Panc1 (cell line): ENCODE measurements at regions not wholly inside any gene's neighbourhood (a gene's known extent, or its start where the extent isn't known, plus 50 kb on each side); places are given as distances from the start of the nearest gene placed in this dataset.

Experiments
- POLR2AphosphoS5 ChIP-seq: IDR thresholded peaks from 2 replicates; pipeline ENCODE4 v1.6.1; 2012; ENCODE audit warnings: mild to moderate bottlenecking, low read depth, low read length, moderate library complexity
- TCF7L2 ChIP-seq: IDR thresholded peaks from 2 replicates; pipeline ENCODE4 v1.6.1; 2011; ENCODE audit warnings: mild to moderate bottlenecking, low read depth, low read length, inconsistent platforms
- TF ChIP-seq, protein P1 (sequence below): fragments of 450-650 bp; IDR thresholded peaks from 2 replicates; pipeline ENCODE4 v1.5.1; 2017; ENCODE audit warnings: mild to moderate bottlenecking
- TF ChIP-seq, protein P2 (sequence below), 2 experiments: IDR thresholded peaks; 2 replicates each; pipeline ENCODE4 v1.6.1; 2011 to 2012; ENCODE audit warnings: low read depth in 2 of 2, control low read depth in 1 of 2, low read length in 1 of 2, mild to moderate bottlenecking in 1 of 2, moderate library complexity in 1 of 2; ENCODE audit not compliant: insufficient read depth in 1 of 2

DNA sequence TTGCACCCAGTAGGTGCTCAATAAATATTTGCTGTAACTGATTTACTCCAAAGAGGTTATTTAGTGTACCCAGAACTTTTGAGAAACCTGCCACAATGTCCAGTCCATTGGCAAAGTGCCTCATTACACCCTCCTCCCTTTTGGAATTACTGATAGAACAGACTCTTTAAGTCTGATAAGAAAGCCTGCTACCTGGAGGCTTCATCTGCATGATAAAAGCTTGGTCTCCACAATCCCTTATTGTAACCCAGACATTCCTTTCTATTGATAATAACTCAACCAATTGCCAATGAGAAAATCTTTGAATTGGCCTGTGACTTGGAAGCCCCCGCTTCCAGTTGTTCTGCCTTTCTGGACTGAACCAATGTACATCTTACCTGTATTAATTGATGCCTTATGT is 127.0 kb upstream of the FOXN2 start:
- TF ChIP-seq, protein P1, sequence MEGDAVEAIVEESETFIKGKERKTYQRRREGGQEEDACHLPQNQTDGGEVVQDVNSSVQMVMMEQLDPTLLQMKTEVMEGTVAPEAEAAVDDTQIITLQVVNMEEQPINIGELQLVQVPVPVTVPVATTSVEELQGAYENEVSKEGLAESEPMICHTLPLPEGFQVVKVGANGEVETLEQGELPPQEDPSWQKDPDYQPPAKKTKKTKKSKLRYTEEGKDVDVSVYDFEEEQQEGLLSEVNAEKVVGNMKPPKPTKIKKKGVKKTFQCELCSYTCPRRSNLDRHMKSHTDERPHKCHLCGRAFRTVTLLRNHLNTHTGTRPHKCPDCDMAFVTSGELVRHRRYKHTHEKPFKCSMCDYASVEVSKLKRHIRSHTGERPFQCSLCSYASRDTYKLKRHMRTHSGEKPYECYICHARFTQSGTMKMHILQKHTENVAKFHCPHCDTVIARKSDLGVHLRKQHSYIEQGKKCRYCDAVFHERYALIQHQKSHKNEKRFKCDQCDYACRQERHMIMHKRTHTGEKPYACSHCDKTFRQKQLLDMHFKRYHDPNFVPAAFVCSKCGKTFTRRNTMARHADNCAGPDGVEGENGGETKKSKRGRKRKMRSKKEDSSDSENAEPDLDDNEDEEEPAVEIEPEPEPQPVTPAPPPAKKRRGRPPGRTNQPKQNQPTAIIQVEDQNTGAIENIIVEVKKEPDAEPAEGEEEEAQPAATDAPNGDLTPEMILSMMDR, result no peak
- no peak for TF ChIP-seq POLR2AphosphoS5
- TF ChIP-seq, protein P2, sequence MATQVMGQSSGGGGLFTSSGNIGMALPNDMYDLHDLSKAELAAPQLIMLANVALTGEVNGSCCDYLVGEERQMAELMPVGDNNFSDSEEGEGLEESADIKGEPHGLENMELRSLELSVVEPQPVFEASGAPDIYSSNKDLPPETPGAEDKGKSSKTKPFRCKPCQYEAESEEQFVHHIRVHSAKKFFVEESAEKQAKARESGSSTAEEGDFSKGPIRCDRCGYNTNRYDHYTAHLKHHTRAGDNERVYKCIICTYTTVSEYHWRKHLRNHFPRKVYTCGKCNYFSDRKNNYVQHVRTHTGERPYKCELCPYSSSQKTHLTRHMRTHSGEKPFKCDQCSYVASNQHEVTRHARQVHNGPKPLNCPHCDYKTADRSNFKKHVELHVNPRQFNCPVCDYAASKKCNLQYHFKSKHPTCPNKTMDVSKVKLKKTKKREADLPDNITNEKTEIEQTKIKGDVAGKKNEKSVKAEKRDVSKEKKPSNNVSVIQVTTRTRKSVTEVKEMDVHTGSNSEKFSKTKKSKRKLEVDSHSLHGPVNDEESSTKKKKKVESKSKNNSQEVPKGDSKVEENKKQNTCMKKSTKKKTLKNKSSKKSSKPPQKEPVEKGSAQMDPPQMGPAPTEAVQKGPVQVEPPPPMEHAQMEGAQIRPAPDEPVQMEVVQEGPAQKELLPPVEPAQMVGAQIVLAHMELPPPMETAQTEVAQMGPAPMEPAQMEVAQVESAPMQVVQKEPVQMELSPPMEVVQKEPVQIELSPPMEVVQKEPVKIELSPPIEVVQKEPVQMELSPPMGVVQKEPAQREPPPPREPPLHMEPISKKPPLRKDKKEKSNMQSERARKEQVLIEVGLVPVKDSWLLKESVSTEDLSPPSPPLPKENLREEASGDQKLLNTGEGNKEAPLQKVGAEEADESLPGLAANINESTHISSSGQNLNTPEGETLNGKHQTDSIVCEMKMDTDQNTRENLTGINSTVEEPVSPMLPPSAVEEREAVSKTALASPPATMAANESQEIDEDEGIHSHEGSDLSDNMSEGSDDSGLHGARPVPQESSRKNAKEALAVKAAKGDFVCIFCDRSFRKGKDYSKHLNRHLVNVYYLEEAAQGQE (IDR thresholded peaks at IDR 0.05; ENCODE audit: insufficient read depth in 1 of 2, low read depth in 2 of 2, low read length in 1 of 2), result no peak
- TF ChIP-seq TCF7L2, result no peak
